ENCODE measurements at regions not wholly inside any gene's neighbourhood (a gene's known extent, or its start where the extent isn't known, plus 50 kb on each side); places are given as distances from the start of the nearest gene placed in this dataset.
A peak's percentile ranks its signal among the peaks of the same experiment; 100 is the strongest.

DNA sequence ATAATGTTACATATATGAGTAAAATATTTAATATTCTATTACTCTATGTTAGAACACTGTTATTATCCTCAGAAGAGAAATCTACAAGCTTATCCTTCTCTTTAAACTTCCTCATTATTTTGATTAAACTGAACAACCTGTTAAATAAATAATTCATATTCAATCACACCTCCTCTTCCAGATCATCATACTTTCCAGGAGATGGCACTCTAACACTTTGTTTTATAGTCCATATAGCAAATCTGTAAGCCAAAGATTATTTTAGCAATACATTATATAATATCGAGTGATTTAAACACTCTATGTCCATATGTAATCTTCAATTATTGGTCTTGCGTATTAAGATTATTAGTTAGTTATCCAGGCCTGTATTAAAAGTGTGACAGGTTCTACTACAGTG lies 694.1 kb downstream of the ANKRD7 start:
- H3K9ac ChIP-seq (ENCODE audit: low read depth, low read length) = no peak overlapping the region
- H3K4me3 ChIP-seq (ENCODE audit: low read depth in 1 of 2, low read length in 2 of 2) = no peak overlapping the region

GRCh38 chr7:118938845-118939244 lies 714.3 kb downstream of the ANKRD7 start:
- Histone ChIP-seq H3K27ac (ENCODE audit: low read length) (no peak overlapping the region), H3K4me1 (ENCODE audit: insufficient read depth, low read length) (no peaks in the 10 kb centered on the region), H3K9ac (ENCODE audit: low read depth, low read length) (no peak overlapping the region), H3K79me2 (ENCODE audit: insufficient read depth, low read length) (no peaks in the 10 kb centered on the region), H3K4me2 (ENCODE audit: insufficient read depth, low read length) (no peak overlapping the region), H3K27me3 (ENCODE audit: insufficient read depth, low read length, poor library complexity) (no peaks in the 10 kb centered on the region), H3K36me3 (ENCODE audit: insufficient read depth, low read length) (no peaks in the 10 kb centered on the region), H3K4me3 (ENCODE audit: low read depth in 1 of 2, low read length in 2 of 2) (no peak overlapping the region), H3K9me3 (ENCODE audit: insufficient read depth, low read length, severe bottlenecking) (no peaks in the 10 kb centered on the region), H4K20me1 (ENCODE audit: insufficient read depth, low read length) (no peaks in the 10 kb centered on the region), H2AFZ (ENCODE audit: low read depth, low read length) (no peak overlapping the region)
- no peak for ATAC-seq (ENCODE audit: insufficient read depth, low read depth)
- TF ChIP-seq, protein P1, sequence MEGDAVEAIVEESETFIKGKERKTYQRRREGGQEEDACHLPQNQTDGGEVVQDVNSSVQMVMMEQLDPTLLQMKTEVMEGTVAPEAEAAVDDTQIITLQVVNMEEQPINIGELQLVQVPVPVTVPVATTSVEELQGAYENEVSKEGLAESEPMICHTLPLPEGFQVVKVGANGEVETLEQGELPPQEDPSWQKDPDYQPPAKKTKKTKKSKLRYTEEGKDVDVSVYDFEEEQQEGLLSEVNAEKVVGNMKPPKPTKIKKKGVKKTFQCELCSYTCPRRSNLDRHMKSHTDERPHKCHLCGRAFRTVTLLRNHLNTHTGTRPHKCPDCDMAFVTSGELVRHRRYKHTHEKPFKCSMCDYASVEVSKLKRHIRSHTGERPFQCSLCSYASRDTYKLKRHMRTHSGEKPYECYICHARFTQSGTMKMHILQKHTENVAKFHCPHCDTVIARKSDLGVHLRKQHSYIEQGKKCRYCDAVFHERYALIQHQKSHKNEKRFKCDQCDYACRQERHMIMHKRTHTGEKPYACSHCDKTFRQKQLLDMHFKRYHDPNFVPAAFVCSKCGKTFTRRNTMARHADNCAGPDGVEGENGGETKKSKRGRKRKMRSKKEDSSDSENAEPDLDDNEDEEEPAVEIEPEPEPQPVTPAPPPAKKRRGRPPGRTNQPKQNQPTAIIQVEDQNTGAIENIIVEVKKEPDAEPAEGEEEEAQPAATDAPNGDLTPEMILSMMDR (IDR thresholded peaks at IDR 0.05; ENCODE audit: borderline replicate concordance, extremely low read depth, low read length, poor library complexity, severe bottlenecking) = no peak
- no peak for TF ChIP-seq EZH2 (IDR thresholded peaks at IDR 0.05; ENCODE audit: borderline replicate concordance, low read depth, low read length, severe bottlenecking)
- no peak for DNase-seq

More for the DNA sequence above, 694.1 kb downstream of the ANKRD7 start:
- H2AFZ ChIP-seq (ENCODE audit: low read depth, low read length) = no peak overlapping the region
- H3K79me2 ChIP-seq (ENCODE audit: insufficient read depth, low read length) = no peaks in the 10 kb centered on the region
- H3K4me2 ChIP-seq (ENCODE audit: insufficient read depth, low read length) = no peak overlapping the region
- DNase-seq (no peak), ATAC-seq (ENCODE audit: insufficient read depth, low read depth) (no peak)
- TF ChIP-seq, protein P1 (IDR thresholded peaks at IDR 0.05; ENCODE audit: borderline replicate concordance, extremely low read depth, low read length, poor library complexity, severe bottlenecking) = peak; percentile 42
- no peak for TF ChIP-seq EZH2 (IDR thresholded peaks at IDR 0.05; ENCODE audit: borderline replicate concordance, low read depth, low read length, severe bottlenecking)
- no peaks in the 10 kb centered on the region for H3K9me3 ChIP-seq (ENCODE audit: insufficient read depth, low read length, severe bottlenecking)
- H3K27me3 ChIP-seq (ENCODE audit: insufficient read depth, low read length, poor library complexity) = no peaks in the 10 kb centered on the region
- H3K27ac ChIP-seq (ENCODE audit: low read length) = no peak overlapping the region
- H4K20me1 ChIP-seq (ENCODE audit: insufficient read depth, low read length) = no peaks in the 10 kb centered on the region
- H3K4me1 ChIP-seq (ENCODE audit: insufficient read depth, low read length) = no peaks in the 10 kb centered on the region
- no peaks in the 10 kb centered on the region for H3K36me3 ChIP-seq (ENCODE audit: insufficient read depth, low read length)

GRCh38 chr7:118944271-118944670 lies 719.8 kb downstream of the ANKRD7 start:
- ATAC-seq (ENCODE audit: insufficient read depth, low read depth) (no peak), DNase-seq (no peak)
- H3K4me2 ChIP-seq (ENCODE audit: insufficient read depth, low read length) = no peak overlapping the region
- H2AFZ ChIP-seq (ENCODE audit: low read depth, low read length) = no peak overlapping the region
- no peaks in the 10 kb centered on the region for H3K36me3 ChIP-seq (ENCODE audit: insufficient read depth, low read length)
- no peaks in the 10 kb centered on the region for H3K9me3 ChIP-seq (ENCODE audit: insufficient read depth, low read length, severe bottlenecking)
- H4K20me1 ChIP-seq (ENCODE audit: insufficient read depth, low read length) = no peaks in the 10 kb centered on the region
- H3K4me3 ChIP-seq (ENCODE audit: low read depth in 1 of 2, low read length in 2 of 2) = no peak overlapping the region
- no peak overlapping the region for H3K9ac ChIP-seq (ENCODE audit: low read depth, low read length)
- H3K27ac ChIP-seq (ENCODE audit: low read length) = no peak overlapping the region
- H3K79me2 ChIP-seq (ENCODE audit: insufficient read depth, low read length) = no peaks in the 10 kb centered on the region
- no peaks in the 10 kb centered on the region for H3K27me3 ChIP-seq (ENCODE audit: insufficient read depth, low read length, poor library complexity)
- no peaks in the 10 kb centered on the region for H3K4me1 ChIP-seq (ENCODE audit: insufficient read depth, low read length)
- TF ChIP-seq, protein P1 (IDR thresholded peaks at IDR 0.05; ENCODE audit: borderline replicate concordance, extremely low read depth, low read length, poor library complexity, severe bottlenecking) = no peak

All from DND-41 (cell line).